ENCODE measurements at regions not wholly inside any gene's neighbourhood (a gene's known extent, or its start where the extent isn't known, plus 50 kb on each side); places are given as distances from the start of the nearest gene placed in this dataset.
"Not testable (repeated sequence)": the region's sequence is repeated elsewhere in the genome, so short reads cannot be mapped to it uniquely, and the experiment has no call there.

DNA sequence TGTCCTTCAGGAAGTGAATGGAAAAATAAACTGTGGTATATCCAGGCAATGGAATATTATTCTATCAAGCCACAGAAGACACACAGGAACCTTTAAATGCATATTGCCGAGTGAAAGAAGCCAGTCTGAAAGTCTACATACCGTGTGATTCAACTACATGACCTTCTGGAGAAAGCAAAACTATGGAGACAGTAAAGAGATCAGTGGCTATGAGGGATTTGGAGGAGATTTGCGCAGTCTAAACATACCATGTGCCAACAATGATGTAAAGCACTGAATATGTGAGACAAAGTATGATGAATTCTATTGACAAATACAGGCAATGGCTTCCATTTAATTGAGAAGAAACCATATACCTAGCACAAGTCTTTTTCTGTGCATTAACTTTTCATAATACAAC lies 518.3 kb upstream of the ZNF337 start:
- DNase-seq: no peak

DNA sequence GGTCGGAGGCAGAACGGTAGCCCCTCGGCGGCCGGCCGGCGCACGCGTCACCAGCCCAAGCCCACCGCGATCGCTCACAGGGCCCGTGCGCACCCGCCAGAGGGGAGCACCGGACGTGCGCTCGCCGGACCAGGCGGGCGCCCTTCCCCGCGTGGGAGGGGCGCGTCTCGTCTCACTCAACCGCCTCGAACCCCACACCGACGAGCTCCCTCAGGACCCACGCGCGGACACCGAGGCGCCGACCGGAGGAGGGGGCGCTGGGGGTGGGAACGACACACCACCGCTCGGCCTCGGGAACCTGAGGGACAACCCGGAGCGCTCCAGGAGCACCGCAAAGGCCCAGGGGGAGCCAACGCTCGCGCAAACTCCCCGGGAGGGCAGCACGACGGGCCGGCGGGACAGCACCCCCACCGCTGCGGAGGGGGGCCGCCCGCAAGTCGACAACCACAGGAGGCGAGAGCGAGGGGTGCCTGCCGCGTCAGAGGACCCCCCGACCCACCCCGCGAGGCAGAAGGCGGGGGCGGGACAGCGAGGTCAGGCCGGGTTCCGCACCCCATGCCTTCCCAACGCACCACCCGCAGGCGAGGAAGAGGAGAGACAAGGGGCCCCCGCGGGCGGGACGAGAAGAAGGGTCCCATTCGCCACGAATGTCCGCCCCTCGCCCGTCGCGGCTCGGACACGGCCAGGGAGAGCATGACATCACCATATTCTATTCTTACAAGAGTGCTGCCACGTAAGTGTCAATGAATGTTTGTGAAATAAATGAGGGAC lies 512.7 kb upstream of the ZNF337 start:
- DNase-seq: no peak

DNA sequence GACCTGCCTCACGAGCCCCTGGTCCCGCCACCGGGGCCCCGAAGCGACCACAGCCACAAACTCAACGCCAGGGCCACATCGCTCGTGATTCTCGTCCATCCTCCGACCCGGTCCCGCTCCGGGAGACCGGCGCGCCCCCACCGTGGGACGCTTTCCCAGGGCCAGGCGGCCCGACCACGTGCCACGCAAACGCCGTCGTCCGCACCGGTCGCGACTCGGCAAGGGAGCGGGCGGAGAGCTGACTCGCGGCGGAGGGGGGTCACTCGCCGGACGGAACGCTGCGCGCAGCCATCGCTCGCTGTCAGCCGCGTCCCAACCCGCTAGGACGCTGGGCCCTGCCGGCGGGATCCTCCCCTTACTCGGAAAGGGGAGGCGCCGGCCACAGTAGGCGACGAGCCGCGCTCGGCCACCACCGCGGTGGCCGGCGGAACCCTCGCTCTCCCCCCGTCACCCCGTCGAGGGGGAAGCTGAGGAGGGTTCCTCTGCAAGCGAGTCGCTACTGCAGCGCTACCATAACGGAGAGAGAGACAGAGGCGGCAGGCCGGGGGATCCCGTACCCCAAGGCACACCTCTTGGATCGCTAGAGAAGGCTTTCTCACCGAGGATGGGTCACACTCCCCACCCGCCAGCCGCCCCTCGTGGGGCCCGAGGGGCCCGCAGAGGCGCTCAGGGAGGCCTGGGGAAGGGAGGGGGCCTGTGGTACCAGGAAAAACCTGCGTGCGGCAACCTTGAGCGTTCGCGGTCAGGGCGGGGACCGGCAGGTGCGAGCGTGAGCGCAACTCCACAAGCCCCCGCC lies 511.8 kb upstream of the ZNF337 start:
- DNase-seq: no peak

DNA sequence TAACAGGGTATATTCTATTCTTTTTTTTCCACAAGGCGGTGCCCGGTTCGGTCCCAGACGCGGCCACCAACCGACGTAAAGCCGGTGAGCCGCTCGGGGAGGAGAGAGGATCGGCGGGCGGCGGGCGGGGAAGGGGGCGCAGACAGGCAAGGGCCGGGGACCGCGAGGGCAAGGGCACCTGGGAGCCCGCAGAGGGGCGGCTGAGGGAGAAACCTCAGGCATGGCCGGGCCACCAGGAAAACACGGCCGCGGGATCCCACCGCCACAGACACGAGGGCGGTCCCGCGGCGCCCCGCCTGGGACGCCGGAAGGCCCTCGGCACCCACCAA lies 511.3 kb upstream of the ZNF337 start:
- DNase-seq: not testable (repeated sequence)

DNA sequence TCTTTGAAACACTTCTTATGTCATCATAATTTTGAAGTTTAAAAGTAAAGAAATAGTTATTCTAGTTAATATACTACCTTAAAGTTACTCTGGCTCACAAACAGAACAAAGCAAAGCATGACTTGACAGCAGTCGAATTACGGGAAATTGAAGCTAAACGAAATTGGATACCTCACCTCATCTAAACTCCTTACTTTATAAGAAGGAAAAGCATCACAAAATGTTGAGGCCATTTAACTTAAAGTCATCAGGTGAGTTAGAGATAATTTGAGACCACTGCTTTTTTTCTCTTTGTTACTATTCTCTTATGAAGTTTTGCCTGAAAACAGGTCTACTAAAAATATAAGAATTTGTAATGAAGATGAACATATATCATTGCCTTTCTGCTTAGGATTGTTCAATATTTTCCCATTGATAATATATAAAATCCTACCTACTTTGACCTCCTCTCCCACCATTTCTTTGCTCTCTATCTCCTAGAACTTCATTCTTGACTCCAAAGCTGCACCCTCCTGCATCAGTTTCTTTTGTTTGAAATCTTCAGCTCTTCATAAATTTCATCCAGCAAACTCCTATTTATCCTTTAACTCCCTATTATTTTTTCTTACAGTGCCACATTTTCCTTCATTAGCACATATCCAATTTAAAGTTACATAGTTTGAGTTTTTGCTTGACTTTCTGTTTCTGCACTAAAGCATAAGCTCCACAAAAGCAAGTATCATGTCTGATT lies 510.7 kb upstream of the ZNF337 start:
- DNase-seq: no peak

DNA sequence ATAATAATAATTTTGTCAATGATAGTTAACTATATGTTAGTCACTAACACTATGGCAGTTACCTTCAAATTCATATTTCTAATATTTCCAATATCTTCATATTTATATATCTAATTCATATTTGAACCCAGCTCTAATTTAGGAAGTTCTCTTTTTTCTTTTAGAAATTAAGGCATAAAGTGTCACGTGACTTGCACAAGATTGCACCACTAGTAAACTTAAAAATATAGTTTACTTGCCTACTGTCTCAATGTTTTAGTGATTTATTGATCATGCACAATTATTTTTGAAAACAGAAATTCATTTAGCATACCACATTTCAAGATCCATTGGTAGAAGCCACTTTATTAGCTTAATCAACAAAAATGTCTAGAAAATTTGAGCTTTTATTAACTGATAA lies 508.7 kb upstream of the ZNF337 start:
- no peak for DNase-seq

DNA sequence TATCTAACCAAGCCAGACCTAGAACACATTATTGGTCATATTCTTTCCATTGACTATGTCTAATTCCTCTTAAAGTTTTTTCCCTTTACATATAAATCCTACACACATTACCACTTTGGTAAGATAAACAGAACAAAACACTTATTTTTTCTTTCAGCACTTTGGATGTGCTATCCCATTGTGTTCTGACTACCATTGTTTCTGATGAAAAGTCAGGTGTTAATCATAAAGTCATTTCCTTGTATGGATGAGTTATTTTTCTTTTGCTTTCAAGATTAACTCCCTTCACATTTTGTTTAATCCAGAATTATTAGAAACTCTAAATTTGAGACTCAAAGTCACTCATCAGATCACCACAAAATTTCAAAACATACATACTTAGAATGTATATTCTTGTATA lies 504.4 kb upstream of the ZNF337 start:
- not testable (repeated sequence) for DNase-seq

DNA sequence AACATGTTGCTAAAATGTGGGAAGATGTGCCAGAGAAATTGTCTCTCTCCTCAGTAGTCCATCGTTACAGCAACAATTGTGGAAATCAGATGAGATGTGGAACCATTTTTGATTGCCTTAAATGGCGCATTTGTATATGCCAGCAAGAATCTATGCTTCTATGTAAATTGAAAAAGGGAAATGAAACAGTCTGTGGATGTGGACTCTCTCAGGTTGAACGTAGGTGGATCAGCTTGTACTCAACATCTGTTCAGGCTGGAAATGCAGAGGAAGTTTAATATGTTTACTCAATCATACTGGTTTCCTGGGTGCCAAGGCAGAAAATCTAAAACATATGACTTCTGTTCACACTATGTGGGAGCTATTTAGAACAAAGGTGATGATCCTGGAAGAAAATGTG lies 490.7 kb upstream of the ZNF337 start:
- DNase-seq: not testable (repeated sequence)

DNA sequence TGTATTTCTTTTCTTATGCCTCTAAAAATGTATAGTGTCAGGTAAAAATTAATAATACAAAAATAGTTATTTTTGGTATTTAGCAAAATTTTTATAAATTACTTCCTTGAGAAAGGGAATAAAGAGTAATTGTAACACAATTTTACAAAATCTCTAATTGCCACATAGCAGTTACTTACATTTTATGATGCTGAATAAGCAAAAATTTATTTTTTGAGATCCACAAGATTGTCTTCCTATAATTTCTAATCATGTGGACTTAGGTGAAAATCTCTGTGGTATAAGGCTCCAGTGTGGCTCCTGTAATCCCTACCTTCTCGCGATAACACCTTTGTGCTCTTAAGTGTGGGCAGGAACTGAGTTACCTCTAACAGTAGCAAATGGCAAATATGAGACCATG lies 487.1 kb upstream of the ZNF337 start:
- not testable (repeated sequence) for DNase-seq

DNA sequence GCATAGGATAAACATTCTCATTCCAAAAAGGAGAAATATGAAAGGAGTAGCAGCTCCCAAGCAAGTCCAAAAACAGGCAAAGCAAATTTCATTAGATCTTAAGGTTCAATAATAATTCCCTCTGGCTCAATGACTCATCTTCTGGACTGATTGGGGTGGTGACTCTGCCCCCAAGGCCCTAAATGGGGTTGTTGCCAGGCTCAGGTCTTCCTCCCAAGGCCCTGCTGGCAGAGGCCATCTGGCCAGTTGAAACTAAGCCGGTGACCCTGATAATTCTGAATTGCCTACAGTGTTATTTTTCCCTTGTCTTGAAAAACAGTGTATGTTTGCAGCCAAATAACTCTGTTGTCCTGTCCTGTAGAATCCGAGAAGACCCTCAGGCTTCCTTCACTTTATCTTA lies 484.7 kb upstream of the ZNF337 start:
- DNase-seq: not testable (repeated sequence)

DNA sequence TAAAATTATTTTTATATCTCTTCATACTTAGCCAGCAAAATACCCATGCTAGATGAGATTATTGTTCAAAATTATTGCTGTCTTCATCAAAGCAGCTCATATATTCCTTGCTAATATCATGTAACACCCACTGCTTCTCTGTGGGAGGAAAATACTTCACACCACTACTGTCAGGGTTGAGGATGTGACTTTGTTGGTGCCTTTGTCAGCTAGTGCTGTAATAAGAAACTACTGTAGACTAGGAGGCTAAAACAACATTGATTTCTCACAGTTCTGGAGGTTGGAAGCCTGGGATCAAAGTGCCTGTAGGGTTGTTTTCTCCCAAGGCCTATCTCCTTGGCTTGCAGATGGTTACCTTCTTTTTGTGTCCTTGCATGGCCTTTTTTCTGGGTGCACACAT lies 475.2 kb upstream of the ZNF337 start:
- DNase-seq: not testable (repeated sequence)

DNA sequence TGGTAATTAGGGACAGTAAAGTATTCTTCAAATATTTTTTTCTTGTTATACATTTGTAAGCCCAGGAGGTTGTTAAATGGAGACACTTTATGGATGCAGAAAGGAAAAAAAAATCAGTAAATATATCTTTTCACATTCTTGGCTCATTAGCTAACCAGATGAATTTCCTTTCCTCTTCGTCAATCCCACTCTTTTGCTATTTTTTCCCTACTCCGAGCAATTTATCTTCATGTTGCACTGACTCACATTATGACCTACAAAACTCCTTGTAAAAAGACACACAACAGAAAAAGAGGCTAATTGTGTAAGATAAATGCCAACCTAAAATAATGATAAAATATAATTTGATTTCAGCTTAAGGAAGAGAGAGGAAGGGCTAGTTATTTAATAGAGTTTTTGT lies 472.9 kb upstream of the ZNF337 start:
- DNase-seq: no peak

DNA sequence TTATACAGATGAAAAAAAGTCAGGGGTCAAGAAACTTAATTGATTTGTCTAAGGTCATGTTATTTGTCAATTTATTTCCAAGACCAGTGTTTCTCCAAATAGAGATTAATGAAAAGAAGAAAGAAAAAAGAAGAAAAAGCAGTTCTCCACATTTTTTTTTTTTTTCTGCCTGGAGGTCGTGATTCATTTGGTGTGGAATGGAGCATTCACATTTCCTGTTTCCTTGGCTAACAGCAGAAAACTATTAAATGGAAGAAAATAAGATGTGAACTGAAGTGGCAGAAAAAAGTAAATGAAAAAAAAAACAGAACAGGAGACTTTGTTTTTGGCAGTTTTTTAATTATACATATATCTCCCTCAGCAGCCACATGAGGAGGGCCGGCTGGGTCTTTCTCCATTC lies 470.8 kb upstream of the ZNF337 start:
- DNase-seq: no peak

DNA sequence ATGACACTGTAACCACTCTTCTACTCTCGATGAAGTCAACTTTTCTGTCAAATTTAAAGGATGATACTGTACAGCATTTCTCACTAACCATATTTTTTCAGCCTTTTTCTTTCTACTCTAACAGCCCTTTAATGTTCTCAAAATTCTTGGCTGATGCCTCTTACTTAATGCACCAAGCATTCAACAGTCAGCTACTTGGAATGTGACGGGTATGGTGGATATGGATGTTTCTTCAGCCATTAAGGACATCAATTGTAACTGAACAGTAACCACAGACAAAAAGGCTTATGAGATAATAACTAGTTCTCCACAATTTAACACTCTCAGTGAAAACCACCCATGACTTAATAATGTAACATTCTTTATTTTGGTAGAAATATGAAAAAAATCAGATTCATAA lies 467.2 kb upstream of the ZNF337 start:
- no peak for DNase-seq

DNA sequence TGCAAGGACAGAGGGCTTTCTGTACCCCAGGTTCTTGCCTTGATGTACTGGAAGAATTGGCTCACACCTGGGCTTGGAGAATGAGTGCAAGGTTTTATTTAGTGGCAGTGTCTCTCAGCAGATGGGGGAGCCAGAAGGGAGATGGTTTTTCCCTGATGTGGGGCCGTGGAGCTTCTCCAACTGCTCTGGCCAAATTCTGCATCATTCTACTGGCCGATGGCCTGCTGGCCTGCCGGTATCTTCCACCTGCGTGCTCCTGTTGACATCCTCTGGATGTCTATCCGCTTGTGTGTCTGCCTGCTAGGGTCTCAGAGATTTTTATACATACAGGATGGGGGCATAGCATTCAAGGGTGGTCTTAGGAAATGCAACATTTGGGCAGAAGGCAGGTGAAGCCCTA lies 466.5 kb upstream of the ZNF337 start:
- not testable (repeated sequence) for DNase-seq

DNA sequence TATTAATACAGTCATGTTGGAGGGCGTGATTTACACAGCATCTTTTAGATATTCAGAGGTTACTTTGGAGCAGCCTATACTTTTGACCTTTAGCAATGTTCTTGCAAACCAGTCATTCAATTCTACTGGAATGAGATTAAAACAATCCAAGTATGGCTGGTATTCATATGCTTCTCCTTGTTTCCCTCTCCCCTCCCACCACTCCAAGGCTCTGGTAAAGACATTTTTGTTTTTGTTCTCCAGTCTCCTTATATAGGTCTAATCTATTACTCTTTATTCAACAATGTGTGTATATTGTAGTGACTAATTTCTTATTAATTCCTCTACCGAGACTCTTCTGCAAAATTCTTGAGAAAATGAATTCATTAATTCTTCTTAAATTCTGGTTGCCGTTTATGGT lies 465.1 kb upstream of the ZNF337 start:
- DNase-seq: not testable (repeated sequence)

DNA sequence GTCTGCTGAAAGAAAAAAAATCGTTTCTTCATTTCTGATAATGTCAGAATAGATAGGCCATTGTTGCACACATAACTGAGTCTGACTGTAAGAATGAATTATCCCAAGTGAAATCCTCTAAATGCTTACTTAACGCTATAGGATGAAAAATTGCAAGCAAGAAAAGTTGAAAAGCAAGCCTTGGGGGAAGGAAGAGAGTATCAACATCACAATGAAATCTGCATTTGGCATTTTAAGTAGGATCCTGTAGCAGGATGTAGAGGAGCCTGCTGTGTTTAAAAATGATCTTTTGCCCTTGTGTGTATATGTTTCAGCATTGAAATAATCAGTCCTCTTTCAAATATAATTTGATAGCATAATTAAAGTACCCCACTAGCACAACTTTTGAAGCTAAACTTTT lies 464.3 kb upstream of the ZNF337 start:
- not testable (repeated sequence) for DNase-seq

DNA sequence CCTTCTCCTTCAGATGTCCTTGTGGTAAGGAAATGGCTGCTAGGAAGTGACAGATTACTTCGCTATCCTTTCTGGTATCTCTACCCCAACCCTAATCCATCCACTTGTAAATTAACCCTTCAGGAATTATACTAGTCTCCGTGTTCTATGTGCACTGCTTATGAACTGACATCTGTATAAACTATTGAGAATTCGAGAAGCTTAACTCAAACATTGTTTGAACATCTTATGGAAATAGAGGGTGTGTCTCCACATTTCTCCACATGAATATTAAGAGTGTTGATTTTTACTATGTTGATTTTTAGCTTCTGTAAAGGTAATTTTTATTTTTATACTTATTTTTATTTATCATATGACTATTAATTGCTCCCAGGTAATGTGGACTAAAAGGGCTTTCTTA lies 457.6 kb upstream of the ZNF337 start:
- no peak for DNase-seq

DNA sequence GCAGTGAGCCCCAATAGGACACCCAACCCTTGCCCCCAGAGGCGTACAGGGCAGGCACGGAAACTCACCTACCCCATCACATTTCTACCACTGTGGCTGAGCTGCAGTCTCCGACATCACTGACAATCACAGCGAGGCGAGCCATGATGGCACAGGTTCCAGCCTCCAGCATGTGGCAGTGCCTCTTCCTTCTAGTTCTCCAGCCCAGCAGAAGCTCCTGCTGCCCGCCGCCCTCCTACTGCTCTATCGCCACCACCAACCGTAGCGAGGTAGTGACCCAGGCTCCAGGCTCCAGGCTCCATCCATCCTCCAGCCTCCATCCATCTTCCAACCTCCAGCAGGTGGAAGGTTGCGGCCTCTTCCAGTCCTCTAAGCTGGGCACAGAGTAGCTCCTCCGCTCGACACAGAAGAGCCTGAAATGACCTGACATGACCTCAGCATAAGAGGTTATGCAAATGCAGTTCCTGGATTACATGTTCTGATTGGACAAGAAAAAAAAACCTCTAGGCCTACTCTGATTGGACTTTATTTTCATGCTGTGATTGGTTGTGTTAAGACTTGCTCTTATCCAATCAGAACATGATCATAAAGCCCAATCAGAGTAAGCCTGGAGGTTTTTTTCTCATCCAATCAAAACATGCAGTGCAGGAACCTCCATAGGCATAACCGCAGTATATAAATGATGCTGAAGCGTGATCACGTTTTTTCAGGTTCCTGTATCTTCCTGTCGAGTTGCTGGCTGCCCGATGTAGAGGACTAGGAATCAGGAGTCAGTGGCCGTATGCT lies 438.9 kb upstream of the ZNF337 start:
- DNase-seq: no peak

DNA sequence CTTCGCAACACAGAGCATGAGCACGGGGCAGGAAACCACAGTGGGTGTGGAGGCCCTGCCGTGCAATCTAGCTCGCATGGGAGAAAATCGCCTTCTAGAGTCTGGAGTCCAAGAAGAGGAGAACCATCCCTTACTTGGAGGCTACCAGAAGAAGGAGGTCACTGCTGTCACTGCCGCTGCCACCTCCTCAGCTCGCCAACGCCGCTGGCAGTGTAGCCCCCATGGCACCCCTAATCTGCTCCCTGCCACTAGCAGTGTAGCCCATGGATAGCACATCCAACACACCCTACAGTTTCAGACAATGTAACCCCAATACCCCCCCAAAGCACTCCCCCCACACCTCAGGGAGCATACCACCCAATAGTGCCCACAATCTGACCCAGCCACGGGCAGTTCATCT lies 438.0 kb upstream of the ZNF337 start:
- DNase-seq: no peak

DNA sequence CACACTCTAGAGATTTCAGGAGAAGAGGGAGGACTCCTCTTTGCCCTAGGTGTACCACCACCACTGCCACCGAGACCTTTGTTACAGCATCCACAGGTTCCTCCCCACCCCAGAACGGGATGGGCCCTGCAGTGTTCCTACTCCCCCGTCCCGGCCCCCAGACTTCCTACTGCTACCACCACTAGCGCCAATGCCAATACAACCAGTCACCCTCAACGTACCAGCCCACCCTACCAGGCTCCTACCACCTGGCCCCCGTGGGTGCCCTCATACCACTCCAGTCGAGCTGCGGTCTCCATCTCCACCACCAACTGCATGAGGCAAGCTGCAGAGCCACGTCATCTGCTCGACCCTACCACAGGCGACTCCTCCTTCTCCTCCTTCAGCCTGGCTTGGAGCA lies 437.1 kb upstream of the ZNF337 start:
- not testable (repeated sequence) for DNase-seq

DNA sequence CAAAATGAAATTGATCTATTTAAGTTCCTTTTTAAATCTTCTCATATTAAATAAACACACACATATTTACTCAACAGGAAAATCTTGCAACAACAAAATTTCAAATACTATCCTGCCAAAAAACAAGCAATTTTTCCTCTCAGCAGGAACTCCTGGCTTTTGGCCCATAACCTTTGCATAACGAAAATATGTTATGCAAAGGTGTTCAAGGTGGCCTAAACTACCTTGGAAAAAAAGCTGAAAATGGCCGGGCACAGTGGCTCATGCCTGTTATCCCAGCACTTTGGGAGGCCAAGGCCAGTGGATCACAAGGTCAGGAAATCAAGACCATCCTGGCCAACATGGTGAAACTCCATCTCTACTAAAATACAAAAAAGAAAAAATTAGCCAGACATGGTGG lies 424.3 kb upstream of the ZNF337 start:
- not testable (repeated sequence) for DNase-seq

DNA sequence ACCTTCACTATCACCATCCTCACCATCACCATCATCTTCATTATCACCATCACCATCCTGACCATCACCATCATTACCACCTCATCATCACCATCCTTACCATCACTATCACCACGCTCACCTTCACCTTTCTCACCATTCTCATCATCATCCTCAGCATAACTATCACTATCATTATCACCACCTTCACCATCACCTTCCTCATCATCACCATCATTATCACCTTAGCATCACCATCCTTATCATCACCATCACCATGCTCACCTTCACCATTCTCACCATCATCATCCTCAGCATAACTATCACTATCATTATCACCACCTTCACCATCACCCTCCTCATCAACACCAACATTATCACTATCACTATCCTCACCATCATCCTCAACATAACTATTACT lies 397.8 kb upstream of the ZNF337 start:
- not testable (repeated sequence) for DNase-seq

Measured in hematopoietic multipotent progenitor cell treated with erythropoietin and hydrocortisone succinate and interleukin-3 and kit ligand, for 6 days (in vitro differentiated cells).